HCT116 (cell line): ENCODE measurements at regions not wholly inside any gene's neighbourhood (a gene's known extent, or its start where the extent isn't known, plus 50 kb on each side); places are given as distances from the start of the nearest gene placed in this dataset.

Experiments
- ATAC-seq: fragments of 200-7000 bp; cut with Tn5 transposase; 2 replicates; pipeline ENCODE4 v1.9.1; 2020; ENCODE audit warnings: mild to moderate bottlenecking, moderate library complexity
- BruUV-seq: library from RNA; stranded (reverse); fragments of 400-500 nt; replicated peaks from 2 replicates; lab custom pipeline; 2021; lab: Mats Ljungman, UMichigan
- CTCF ChIA-PET: fragments of 300-600 bp; sonication (Branson Sonifier 250); formaldehyde crosslinking; loops from one replicate; lab custom pipeline; 2021; ENCODE audit warnings: antibody characterized with exemption; lab: Charles Lee
- POLR2A ChIA-PET: fragments of 300-600, 350-600 bp; sonication (Branson Sonifier 250); formaldehyde crosslinking; loops from one replicate; lab custom pipeline; 2021; ENCODE audit warnings: antibody characterized with exemption; lab: Charles Lee
- RAD21 ChIA-PET, 2 experiments: fragments of 300-600 bp; sonication (Branson Sonifier 250); formaldehyde crosslinking; loops; one replicate each; lab custom pipeline; 2023; ENCODE audit warnings: low total read pairs in 2 of 2; ENCODE audit not compliant: uncharacterized antibody in 2 of 2, unreplicated experiment in 2 of 2, low non-redundant PET in 1 of 2; lab: Charles Lee
- DNase-seq: peaks from one replicate; pipeline ENCODE4 v3.0.0-alpha.2; 2010; ENCODE audit warnings: low read depth, low spot score
- H2AFZ ChIP-seq: fragments of 200-600 bp; shearing (Covaris generic), sonication (generic); 2 replicates; pipeline ENCODE4 v1.6.1; 2017; ENCODE audit warnings: low read depth, mixed run types, mixed read lengths, antibody characterized with exemption, low read length; ENCODE audit not compliant: poor library complexity, severe bottlenecking
- H3K27ac ChIP-seq: 2 replicates; pipeline ENCODE4 v1.5.1; 2012; ENCODE audit warnings: low read depth, low read length
- H3K27me3 ChIP-seq: fragments of 200-600 bp; sonication (generic); 2 replicates; pipeline ENCODE4 v1.6.1; 2016; ENCODE audit warnings: mixed run types, low read length, mixed read lengths; ENCODE audit not compliant: insufficient read depth
- H3K36me3 ChIP-seq, 2 experiments: fragments of 200-500 bp in 1 of 2; fragments of 200-600 bp in 1 of 2; sonication (Bioruptor generic) in 1 of 2; sonication (generic) in 1 of 2; 2 replicates each; pipeline versions ENCODE4 v1.5.1 to v1.6.1; 2014 to 2016; ENCODE audit warnings: low read length in 2 of 2, inconsistent platforms in 1 of 2, mixed read lengths in 1 of 2, mixed run types in 1 of 2; ENCODE audit not compliant: insufficient read depth in 2 of 2, control insufficient read depth in 1 of 2
- H3K4me1 ChIP-seq, 2 experiments: fragments of 200-600 bp in 1 of 2; sonication (generic) in 1 of 2; 2 replicates each; pipeline versions ENCODE4 v1.5.1 to v1.6.1; 2012 to 2017; ENCODE audit warnings: low read length in 2 of 2, inconsistent platforms in 1 of 2, mild to moderate bottlenecking in 1 of 2, mixed read lengths in 1 of 2, mixed run types in 1 of 2, moderate library complexity in 1 of 2; ENCODE audit not compliant: insufficient read depth in 2 of 2, control insufficient read depth in 1 of 2
- H3K4me2 ChIP-seq: fragments of 200-600 bp; sonication (generic); 2 replicates; pipeline ENCODE4 v1.6.1; 2017; ENCODE audit warnings: mixed run types, low read length, mixed read lengths
- H3K4me3 ChIP-seq, 2 experiments: fragments of 200-600 bp in 1 of 2; sonication (generic) in 1 of 2; replicated peaks in 1 of 2; 2 replicates each; pipeline ENCODE4 v1.5.1; 2011 to 2016; ENCODE audit warnings: low read length in 2 of 2, control low read depth in 1 of 2, low read depth in 1 of 2, mild to moderate bottlenecking in 1 of 2, mixed read lengths in 1 of 2, mixed run types in 1 of 2
- H3K79me2 ChIP-seq: fragments of 200-600 bp; sonication (generic); 2 replicates; pipeline ENCODE4 v1.6.1; 2017; ENCODE audit warnings: mild to moderate bottlenecking, mixed run types, low read length, moderate library complexity, mixed read lengths; ENCODE audit not compliant: insufficient read depth
- H3K9ac ChIP-seq: fragments of 200-600 bp; sonication (generic); 2 replicates; pipeline ENCODE4 v1.6.1; 2016; ENCODE audit warnings: low read length, mixed read lengths
- H3K9me2 ChIP-seq: fragments of 200-600 bp; sonication (generic), shearing (Covaris generic); 2 replicates; pipeline ENCODE4 v1.6.1; 2017; ENCODE audit warnings: mixed run types, mild to moderate bottlenecking, moderate library complexity; ENCODE audit not compliant: insufficient read depth
- H3K9me3 ChIP-seq, 2 experiments: fragments of 200-500 bp in 1 of 2; fragments of 200-600 bp in 1 of 2; sonication (Bioruptor generic) in 1 of 2; sonication (generic) in 1 of 2; 2 replicates each; pipeline ENCODE4 v1.6.1; 2014 to 2017; ENCODE audit warnings: low read length in 2 of 2, mixed read lengths in 2 of 2, inconsistent platforms in 1 of 2, low read depth in 1 of 2, mild to moderate bottlenecking in 1 of 2, mixed run types in 1 of 2, moderate library complexity in 1 of 2; ENCODE audit not compliant: control insufficient read depth in 1 of 2, insufficient read depth in 1 of 2
- H4K20me1 ChIP-seq: fragments of 200-600 bp; sonication (generic), shearing (Covaris generic); 2 replicates; pipeline ENCODE4 v1.6.1; 2017; ENCODE audit warnings: mixed run types, mild to moderate bottlenecking, moderate library complexity; ENCODE audit not compliant: insufficient read depth
- ATF3 ChIP-seq: IDR thresholded peaks from 2 replicates; pipeline ENCODE4 v1.6.1; 2012
- CBX3 ChIP-seq: IDR thresholded peaks from 2 replicates; pipeline ENCODE4 v1.6.1; 2012; ENCODE audit warnings: low read depth
- CTCF ChIP-seq, 3 experiments: fragments of 200-600 bp in 1 of 3; sonication (generic) in 1 of 3; IDR thresholded peaks in 2 of 3; conservative IDR thresholded peaks in 1 of 3; 2 replicates each; pipeline ENCODE4 v1.5.1; 2012 to 2017; ENCODE audit warnings: low read depth in 2 of 3, low read length in 2 of 3, antibody characterized with exemption in 1 of 3, borderline replicate concordance in 1 of 3, control low read depth in 1 of 3, mild to moderate bottlenecking in 1 of 3, mixed read lengths in 1 of 3, mixed run types in 1 of 3, moderate library complexity in 1 of 3; ENCODE audit not compliant: insufficient read depth in 1 of 3
- EGR1 ChIP-seq: IDR thresholded peaks from 2 replicates; pipeline ENCODE4 v1.6.1; 2012; ENCODE audit warnings: low read depth
- ELF1 ChIP-seq: IDR thresholded peaks from 2 replicates; pipeline ENCODE4 v1.6.1; 2012; ENCODE audit warnings: low read depth, borderline replicate concordance
- EZH2phosphoT487 ChIP-seq: fragments of 200-600 bp; IDR thresholded peaks from 2 replicates; pipeline ENCODE4 v1.6.1; 2018; ENCODE audit warnings: antibody characterized with exemption, borderline replicate concordance
- FOSL1 ChIP-seq: IDR thresholded peaks from 2 replicates; pipeline ENCODE4 v1.6.1; 2012; ENCODE audit warnings: low read depth
- JUND ChIP-seq: IDR thresholded peaks from 2 replicates; pipeline ENCODE4 v1.6.1; 2012
- MAX ChIP-seq: IDR thresholded peaks from 2 replicates; pipeline ENCODE4 v1.6.1; 2012
- POLR2A ChIP-seq: IDR thresholded peaks from 2 replicates; pipeline ENCODE4 v1.7.0; 2011; ENCODE audit warnings: borderline replicate concordance; ENCODE audit not compliant: insufficient read depth, insufficient read length; ENCODE audit errors: extremely low read depth
- POLR2AphosphoS5 ChIP-seq: IDR thresholded peaks from 2 replicates; pipeline ENCODE4 v1.6.1; 2011; ENCODE audit warnings: mild to moderate bottlenecking, low read depth, low read length, moderate library complexity
- RAD21 ChIP-seq: IDR thresholded peaks from 2 replicates; pipeline ENCODE4 v1.6.1; 2012; ENCODE audit warnings: low read depth, mild to moderate bottlenecking
- SIN3A ChIP-seq: IDR thresholded peaks from 2 replicates; pipeline ENCODE4 v1.6.1; 2012; ENCODE audit warnings: low read depth
- SP1 ChIP-seq: IDR thresholded peaks from 2 replicates; pipeline ENCODE4 v1.6.1; 2012; ENCODE audit warnings: low read depth
- SRF ChIP-seq: IDR thresholded peaks from 2 replicates; pipeline ENCODE4 v1.6.1; 2012; ENCODE audit warnings: low read depth
- TCF7L2 ChIP-seq: IDR thresholded peaks from 2 replicates; pipeline ENCODE4 v1.7.0; 2011; ENCODE audit warnings: borderline replicate concordance, inconsistent platforms; ENCODE audit not compliant: insufficient read depth, insufficient read length; ENCODE audit errors: extremely low read depth
- ZFX ChIP-seq: fragments of 450-650 bp; IDR thresholded peaks from 2 replicates; pipeline ENCODE4 v1.6.1; 2017
- ZNF274 ChIP-seq: fragments of 200-500 bp; sonication (Bioruptor generic); IDR thresholded peaks from 2 replicates; pipeline ENCODE4 v1.6.1; 2014; ENCODE audit warnings: mild to moderate bottlenecking, low read depth, low read length, inconsistent platforms
- intact Hi-C: fragments of 100-400 bp; cut with micrococcal nuclease; formaldehyde crosslinking; loops from 2 replicates; pipeline ENCODE4 v1.10.0; 2022

- no TSS peak for BruUV-seq
- ChIA-PET RAD21 (no interaction called here), POLR2A (no interaction called here), CTCF (no interaction called here)
- no peaks in the 10 kb centered on the region for H3K9me2 ChIP-seq
- H3K4me3 ChIP-seq: no peak overlapping the region
- ATAC-seq: no peak
- H3K27ac ChIP-seq: no peak overlapping the region
- no peaks in the 10 kb centered on the region for H4K20me1 ChIP-seq
- intact Hi-C loops: no loop called here
- H3K4me2 ChIP-seq: peak overlapping the region; percentile 64; the same call in 1 of the 2 replicates
- H3K4me1 ChIP-seq: peaks cover 23 to 57% of the 10 kb centered on the region in 2 experiments
- H3K36me3 ChIP-seq: no peaks in the 10 kb centered on the region
- DNase-seq: no peak
- H3K27me3 ChIP-seq: no peaks in the 10 kb centered on the region
- H3K79me2 ChIP-seq: no peaks in the 10 kb centered on the region
- TF ChIP-seq TCF7L2 (no peak), ATF3 (no peak), ZFX (no peak), CTCF (IDR thresholded peaks at IDR 0.05 in 2 of 3, conservative IDR thresholded peaks at IDR 0.05 in 1 of 3; ENCODE audit: borderline replicate concordance in 1 of 3, insufficient read depth in 1 of 3, low read depth in 2 of 3, low read length in 2 of 3) (no peak), SRF (no peak), CBX3 (no peak), ELF1 (no peak), FOSL1 (no peak), POLR2AphosphoS5 (no peak), EGR1 (no peak), SP1 (no peak), SIN3A (no peak), RAD21 (no peak), ZNF274 (no peak), MAX (no peak), POLR2A (no peak), JUND (no peak), EZH2phosphoT487 (no peak)
- H3K9ac ChIP-seq: no peak overlapping the region
- no peaks in the 10 kb centered on the region for H3K9me3 ChIP-seq
- peak overlapping the region; percentile 27 for H2AFZ ChIP-seq
These were observed 188.0 kb upstream of the TENT5A start for GRCh38 chr6:81940451-81940985.
